ENCODE measurements at regions not wholly inside any gene's neighbourhood (a gene's known extent, or its start where the extent isn't known, plus 50 kb on each side); places are given as distances from the start of the nearest gene placed in this dataset.

DNA sequence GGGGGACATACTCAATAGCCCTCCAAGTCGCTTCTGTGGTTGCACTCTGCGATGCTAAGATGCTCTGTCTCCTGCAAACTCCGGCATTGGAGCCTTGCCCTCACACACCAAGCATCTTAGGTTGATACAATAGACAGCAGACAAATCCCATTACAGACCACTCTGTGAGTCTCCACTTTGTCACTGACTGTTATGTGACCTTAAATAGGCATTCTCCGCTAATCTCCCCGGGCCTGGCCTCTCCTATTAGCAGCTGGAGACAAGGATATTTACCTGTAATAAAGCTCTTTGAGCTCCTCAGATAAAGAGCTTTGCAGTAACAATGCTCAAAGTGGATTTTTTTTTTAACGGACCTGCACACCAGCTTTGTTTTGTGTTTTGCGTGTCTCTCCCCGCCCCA, 479.7 kb upstream of the TBX3 start (continued):
- TF ChIP-seq SIRT6 (IDR thresholded peaks at IDR 0.05; ENCODE audit: low read length) (no peak), CHD2 (IDR thresholded peaks at IDR 0.05; ENCODE audit: low read length) (no peak), CREB1 (IDR thresholded peaks at IDR 0.05) (no peak)

All from H1 (cell line).